PC-3 (cell line): ENCODE measurements at regions not wholly inside any gene's neighbourhood (a gene's known extent, or its start where the extent isn't known, plus 50 kb on each side); places are given as distances from the start of the nearest gene placed in this dataset.

Source experiments
- EZH2 ChIP-seq: fragments of 300-600 bp; sonication (generic); IDR thresholded peaks from one replicate; pipeline ENCODE4 v1.6.1; 2017; ENCODE audit warnings: antibody characterized with exemption, mild to moderate bottlenecking, low read length; ENCODE audit not compliant: unreplicated experiment
- TF ChIP-seq, protein P1 (sequence below): fragments of 300-600 bp; sonication (generic); conservative IDR thresholded peaks from 2 replicates; pipeline ENCODE4 v1.5.1; 2017; ENCODE audit warnings: antibody characterized with exemption, low read depth, mild to moderate bottlenecking, low read length

DNA sequence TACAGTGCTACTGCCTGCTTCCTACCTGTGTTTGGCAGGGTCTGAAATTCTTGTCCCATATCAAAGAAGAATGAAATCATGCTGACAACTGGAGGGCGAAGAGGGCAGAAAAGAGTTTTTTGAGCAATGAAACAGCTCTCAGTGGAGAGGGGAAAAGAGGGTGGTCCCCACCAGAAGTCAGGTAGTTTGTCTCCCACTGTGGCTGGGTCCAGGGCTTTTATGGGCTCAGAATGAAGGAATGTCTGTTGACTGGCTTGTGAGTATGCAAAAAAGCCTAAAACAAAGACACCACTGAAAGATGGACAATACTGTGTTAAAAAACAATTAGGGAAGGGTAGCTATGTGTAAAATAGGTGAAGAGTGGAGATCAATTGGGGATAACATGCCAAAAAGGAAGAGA lies 115.0 kb downstream of the ADAM29 start:
- TF ChIP-seq, protein P1, sequence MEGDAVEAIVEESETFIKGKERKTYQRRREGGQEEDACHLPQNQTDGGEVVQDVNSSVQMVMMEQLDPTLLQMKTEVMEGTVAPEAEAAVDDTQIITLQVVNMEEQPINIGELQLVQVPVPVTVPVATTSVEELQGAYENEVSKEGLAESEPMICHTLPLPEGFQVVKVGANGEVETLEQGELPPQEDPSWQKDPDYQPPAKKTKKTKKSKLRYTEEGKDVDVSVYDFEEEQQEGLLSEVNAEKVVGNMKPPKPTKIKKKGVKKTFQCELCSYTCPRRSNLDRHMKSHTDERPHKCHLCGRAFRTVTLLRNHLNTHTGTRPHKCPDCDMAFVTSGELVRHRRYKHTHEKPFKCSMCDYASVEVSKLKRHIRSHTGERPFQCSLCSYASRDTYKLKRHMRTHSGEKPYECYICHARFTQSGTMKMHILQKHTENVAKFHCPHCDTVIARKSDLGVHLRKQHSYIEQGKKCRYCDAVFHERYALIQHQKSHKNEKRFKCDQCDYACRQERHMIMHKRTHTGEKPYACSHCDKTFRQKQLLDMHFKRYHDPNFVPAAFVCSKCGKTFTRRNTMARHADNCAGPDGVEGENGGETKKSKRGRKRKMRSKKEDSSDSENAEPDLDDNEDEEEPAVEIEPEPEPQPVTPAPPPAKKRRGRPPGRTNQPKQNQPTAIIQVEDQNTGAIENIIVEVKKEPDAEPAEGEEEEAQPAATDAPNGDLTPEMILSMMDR, result no peak
- no peak for TF ChIP-seq EZH2
